T-cell (primary cell): ENCODE measurements at regions not wholly inside any gene's neighbourhood (a gene's known extent, or its start where the extent isn't known, plus 50 kb on each side); places are given as distances from the start of the nearest gene placed in this dataset.

Source experiments
- ATAC-seq, 4 experiments: fragments of 200-7000 bp in 3 of 4; fragments of 150-1000 bp in 1 of 4; cut with Tn5 transposase; replicated peaks in 1 of 4; 1 replicate in 3 of 4; 2 replicates in 1 of 4; pipeline ENCODE4 v1.10.0; 2021; ENCODE audit warnings: moderate library complexity in 3 of 4, mild to moderate bottlenecking in 2 of 4, moderate number of reproducible peaks in 1 of 4
- CTCF ChIA-PET, 2 donors: fragments of 300-600 bp; sonication (Branson Sonifier 250); formaldehyde crosslinking; loops; one replicate each; lab custom pipeline; 2022; ENCODE audit warnings: antibody characterized with exemption in 2 of 2; lab: Charles Lee
- POLR2A ChIA-PET, 2 donors: fragments of 300-600 bp; sonication (Branson Sonifier 250); formaldehyde crosslinking; loops; one replicate each; lab custom pipeline; 2022; ENCODE audit warnings: antibody characterized with exemption in 2 of 2; lab: Charles Lee
- DNase-seq, 35 experiments: peaks; one replicate each; pipeline versions ENCODE4 v3.0.0 to v3.0.0-alpha.2; 2013 to 2023
- H3K27ac ChIP-seq: one replicate; pipeline ENCODE4 v1.5.1; 2013; ENCODE audit warnings: low read length
- H3K27me3 ChIP-seq, 2 experiments: replicated peaks in 1 of 2; 1 replicate in 1 of 2; 2 replicates in 1 of 2; pipeline versions ENCODE4 v1.6.1 to v1.7.0; 2013; ENCODE audit warnings: low read length in 1 of 2, mixed read lengths in 1 of 2; ENCODE audit not compliant: control insufficient read depth in 2 of 2, insufficient read depth in 2 of 2; ENCODE audit errors: extremely low read depth in 1 of 2
- H3K36me3 ChIP-seq, 2 donors: 1 replicate in 1 of 2; 2 replicates in 1 of 2; pipeline versions ENCODE4 v1.6.1 to v1.7.0; 2013; ENCODE audit warnings: low read length in 1 of 2; ENCODE audit not compliant: control insufficient read depth in 2 of 2, insufficient read depth in 1 of 2; ENCODE audit errors: extremely low read depth in 1 of 2
- H3K4me1 ChIP-seq, 2 experiments: 1 replicate in 1 of 2; 2 replicates in 1 of 2; pipeline versions ENCODE4 v1.6.1 to v1.7.0; 2013; ENCODE audit warnings: low read length in 2 of 2, mixed read lengths in 1 of 2; ENCODE audit not compliant: insufficient read depth in 2 of 2, control insufficient read depth in 1 of 2; ENCODE audit errors: extremely low read depth in 1 of 2
- H3K4me3 ChIP-seq, 2 donors: 1 replicate in 1 of 2; 2 replicates in 1 of 2; pipeline versions ENCODE4 v1.5.1 to v1.7.0; 2013; ENCODE audit warnings: mild to moderate bottlenecking in 2 of 2, low read length in 1 of 2, moderate library complexity in 1 of 2; ENCODE audit not compliant: control insufficient read depth in 1 of 2; ENCODE audit errors: extremely low read depth in 1 of 2
- H3K9me3 ChIP-seq: 2 replicates; pipeline ENCODE4 v1.7.0; 2013
- H3K27ac Mint-ChIP-seq, 2 donors: one replicate each; pipeline ENCODE4 v1.8.0; 2020 to 2021; ENCODE audit warnings: mild to moderate bottlenecking in 2 of 2, mixed read lengths in 2 of 2
- H3K27me3 Mint-ChIP-seq, 2 donors: one replicate each; pipeline ENCODE4 v1.8.0; 2021 to 2022; ENCODE audit warnings: mixed read lengths in 2 of 2
- H3K36me3 Mint-ChIP-seq: one replicate; pipeline ENCODE4 v1.8.0; 2021; ENCODE audit warnings: mixed read lengths
- H3K4me1 Mint-ChIP-seq, 3 donors: one replicate each; pipeline ENCODE4 v1.8.0; 2020 to 2022; ENCODE audit warnings: mixed read lengths in 3 of 3, mild to moderate bottlenecking in 1 of 3
- H3K4me3 Mint-ChIP-seq, 3 donors: one replicate each; pipeline ENCODE4 v1.8.0; 2020 to 2022; ENCODE audit warnings: mild to moderate bottlenecking in 3 of 3, mixed read lengths in 3 of 3, moderate library complexity in 3 of 3
- H3K9me3 Mint-ChIP-seq, 3 donors: one replicate each; pipeline ENCODE4 v1.8.0; 2020 to 2022; ENCODE audit warnings: mixed read lengths in 3 of 3
- WGBS: methylation state at CpG from one replicate; pipeline ENCODE4 v1.1.5; 2013; ENCODE audit warnings: missing lambda C conversion rate; ENCODE audit not compliant: insufficient coverage; 5-methylcytosine and 5-hydroxymethylcytosine counted together

DNA sequence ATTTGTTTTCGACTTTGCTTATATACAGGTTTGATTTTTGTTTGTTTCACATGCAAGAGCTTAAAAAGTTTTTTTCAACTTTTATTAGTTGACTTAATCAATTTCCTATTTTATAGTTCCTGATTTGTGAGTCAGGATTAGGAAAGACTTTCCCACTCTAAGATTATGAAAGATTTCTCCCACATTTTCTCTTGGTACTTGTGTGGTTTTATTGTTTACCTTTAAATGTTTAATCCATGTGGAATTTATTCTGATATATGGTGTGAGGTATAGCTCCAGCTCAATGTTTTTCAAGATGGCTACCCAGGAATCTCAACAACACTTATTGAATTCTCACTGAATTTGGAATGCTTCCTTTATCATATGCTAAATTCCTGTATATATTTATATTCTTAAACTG lies 117.8 kb upstream of the LGALSL start:
- WGBS: no CpG with 5 or more reads among the region's 1 CpG
- no peak for ATAC-seq
- peaks cover 0 to 11% (median 7%) of the 10 kb centered on the region in 3 donors for H3K4me1 Mint-ChIP-seq
- H3K27ac ChIP-seq: no peak overlapping the region
- no peaks in the 10 kb centered on the region for H3K9me3 Mint-ChIP-seq
- H3K4me3 ChIP-seq: no peak overlapping the region
- H3K4me3 Mint-ChIP-seq: no peak overlapping the region
- H3K4me1 ChIP-seq: peaks cover 0 to 7% of the 10 kb centered on the region in 2 experiments
- no peaks in the 10 kb centered on the region for H3K9me3 ChIP-seq
- ChIA-PET POLR2A (interaction anchor here in 1 of 2 donors (0.6 kb wide), 1 partner anchor 268 kb away, joined by 8 read pairs; no protein-coding TSS in a partner anchor), CTCF (interaction anchor here in 1 of 2 donors (0.6 to 1.3 kb wide), 2 partner anchors 213 to 287 kb away, joined by 3 read pairs; no protein-coding TSS in a partner anchor)
- H3K27ac Mint-ChIP-seq: no peak overlapping the region
- H3K27me3 ChIP-seq: no peaks in the 10 kb centered on the region
- no peak for DNase-seq
- H3K36me3 ChIP-seq: no peaks in the 10 kb centered on the region
- peaks cover 8 to 9% of the 10 kb centered on the region in 2 donors for H3K27me3 Mint-ChIP-seq
- H3K36me3 Mint-ChIP-seq: no peaks in the 10 kb centered on the region

DNA sequence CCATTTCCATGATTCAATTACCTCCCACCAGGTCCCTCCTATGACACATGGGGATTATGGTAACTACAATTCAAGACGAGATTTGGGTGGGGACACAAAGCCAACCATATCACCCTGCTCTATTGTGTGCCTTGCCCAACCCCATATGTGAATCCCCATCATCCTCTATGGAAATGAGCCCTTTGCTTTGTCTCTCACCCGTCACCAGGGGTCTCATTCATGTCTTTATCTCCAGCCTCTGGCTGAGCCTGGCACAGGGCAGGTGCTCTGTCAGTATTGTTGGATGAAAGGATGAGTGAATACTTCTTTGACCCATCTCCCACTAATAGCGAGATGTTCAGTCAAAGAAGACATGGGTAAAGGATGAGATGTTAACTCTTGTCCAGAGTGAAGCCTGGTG lies 116.6 kb upstream of the LGALSL start:
- WGBS: 89% methylated on average over 1 of the region's 3 CpGs

DNA sequence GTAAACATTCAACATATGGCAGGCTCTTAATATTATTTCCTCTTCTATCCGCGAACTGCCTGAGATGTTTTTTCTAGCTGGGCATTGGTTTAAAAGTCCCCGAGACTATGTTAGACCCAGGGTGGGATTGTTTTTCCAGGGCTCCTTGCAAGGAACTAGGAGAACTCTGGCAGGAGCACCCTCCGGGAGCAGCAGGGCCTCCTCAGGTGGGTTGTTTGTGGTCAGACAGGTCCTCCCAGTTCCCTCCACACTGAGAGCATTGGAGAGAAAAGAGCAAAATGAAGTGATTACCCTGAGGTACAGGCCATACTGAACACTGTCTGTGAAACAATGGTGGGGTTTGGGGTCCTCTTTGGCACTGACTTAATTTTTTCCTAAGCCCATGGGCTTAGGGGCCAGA lies 115.9 kb upstream of the LGALSL start:
- H3K4me3 ChIP-seq: no peak overlapping the region
- Mint-ChIP-seq H3K27me3 (peaks cover 9 to 10% of the 10 kb centered on the region in 2 donors), H3K4me1 (peaks cover 0 to 11% (median 4%) of the 10 kb centered on the region in 3 donors), H3K36me3 (no peaks in the 10 kb centered on the region), H3K4me3 (no peak overlapping the region), H3K9me3 (no peaks in the 10 kb centered on the region), H3K27ac (no peak overlapping the region)
- no peak for ATAC-seq
- ChIA-PET CTCF (no interaction called here), POLR2A (no interaction called here)
- no peaks in the 10 kb centered on the region for H3K9me3 ChIP-seq
- no peak overlapping the region for H3K27ac ChIP-seq
- no peak for DNase-seq
- no peaks in the 10 kb centered on the region for H3K36me3 ChIP-seq
- H3K4me1 ChIP-seq: peaks cover 0 to 7% of the 10 kb centered on the region in 2 experiments
- no CpG with 5 or more reads among the region's 4 CpGs for WGBS
- H3K27me3 ChIP-seq: no peaks in the 10 kb centered on the region

More for the DNA sequence above, 116.6 kb upstream of the LGALSL start:
- no peak overlapping the region for H3K4me3 Mint-ChIP-seq
- H3K9me3 Mint-ChIP-seq: no peaks in the 10 kb centered on the region
- Histone ChIP-seq H3K4me1 (peaks cover 0 to 7% of the 10 kb centered on the region in 2 experiments), H3K27ac (no peak overlapping the region), H3K4me3 (no peak overlapping the region), H3K36me3 (no peaks in the 10 kb centered on the region), H3K9me3 (no peaks in the 10 kb centered on the region), H3K27me3 (no peaks in the 10 kb centered on the region)
- CTCF ChIA-PET: interaction anchor here in 1 of 2 donors (0.5 kb wide), 1 partner anchor 275 kb away, joined by 4 read pairs; no protein-coding TSS in a partner anchor
- H3K27me3 Mint-ChIP-seq: peaks cover 9 to 10% of the 10 kb centered on the region in 2 donors
- peaks cover 0 to 11% (median 4%) of the 10 kb centered on the region in 3 donors for H3K4me1 Mint-ChIP-seq
- no peak for DNase-seq
- POLR2A ChIA-PET: no interaction called here
- no peak overlapping the region for H3K27ac Mint-ChIP-seq
- H3K36me3 Mint-ChIP-seq: no peaks in the 10 kb centered on the region
- ATAC-seq: no peak

DNA sequence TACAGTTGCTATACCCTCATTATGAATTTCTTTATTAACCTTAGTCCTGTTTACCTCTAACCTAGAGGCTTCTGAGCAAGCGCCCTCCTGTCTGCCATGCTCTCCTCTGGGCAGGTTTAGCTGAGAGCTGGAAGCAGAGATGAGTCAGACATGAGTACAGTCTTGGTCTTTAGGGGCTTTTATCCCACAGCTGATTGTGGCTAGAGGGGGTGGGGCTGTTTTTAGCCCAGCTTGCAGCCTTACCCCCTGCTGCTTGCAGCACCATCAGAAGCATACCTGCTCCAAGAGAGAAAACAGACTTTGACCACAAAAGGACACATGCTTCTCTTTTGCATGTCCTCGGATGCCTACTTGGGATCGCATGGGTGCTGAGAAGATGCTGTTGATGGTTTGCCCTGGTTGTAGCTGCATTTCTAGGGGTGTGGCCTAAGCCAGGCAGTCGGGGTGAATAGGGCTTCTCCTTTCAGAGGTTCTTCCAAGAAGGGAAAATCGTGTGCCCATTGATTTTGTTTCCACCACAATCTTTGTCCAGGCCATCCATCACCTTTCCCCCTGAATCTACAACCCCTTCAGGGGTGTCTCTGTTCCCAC lies 115.0 kb upstream of the LGALSL start:
- H3K27ac ChIP-seq: no peak overlapping the region
- Mint-ChIP-seq H3K36me3 (no peaks in the 10 kb centered on the region), H3K4me3 (no peak overlapping the region), H3K27me3 (peaks cover 9 to 10% of the 10 kb centered on the region in 2 donors), H3K4me1 (peaks cover 0 to 11% (median 4%) of the 10 kb centered on the region in 3 donors), H3K27ac (peak overlapping the region in 1 of 2 donors; percentile 56), H3K9me3 (no peaks in the 10 kb centered on the region)
- H3K27me3 ChIP-seq: no peaks in the 10 kb centered on the region
- CTCF ChIA-PET: interaction anchor here in 1 of 2 donors (1.1 kb wide), 1 partner anchor 8 kb away, joined by 5 read pairs; no protein-coding TSS in a partner anchor
- POLR2A ChIA-PET: interaction anchor here in 1 of 2 donors (0.6 kb wide), 1 partner anchor 142 kb away, joined by 4 read pairs; no protein-coding TSS in a partner anchor
- DNase-seq (peak in 10 of 35 experiments; percentile 9 to 55 (median 24)), ATAC-seq (peak; percentile 35 to 94 (median 82))
- peaks cover 0 to 7% of the 10 kb centered on the region in 2 experiments for H3K4me1 ChIP-seq
- WGBS: no CpG with 5 or more reads among the region's 5 CpGs
- H3K36me3 ChIP-seq: no peaks in the 10 kb centered on the region
- no peaks in the 10 kb centered on the region for H3K9me3 ChIP-seq
- no peak overlapping the region for H3K4me3 ChIP-seq

DNA sequence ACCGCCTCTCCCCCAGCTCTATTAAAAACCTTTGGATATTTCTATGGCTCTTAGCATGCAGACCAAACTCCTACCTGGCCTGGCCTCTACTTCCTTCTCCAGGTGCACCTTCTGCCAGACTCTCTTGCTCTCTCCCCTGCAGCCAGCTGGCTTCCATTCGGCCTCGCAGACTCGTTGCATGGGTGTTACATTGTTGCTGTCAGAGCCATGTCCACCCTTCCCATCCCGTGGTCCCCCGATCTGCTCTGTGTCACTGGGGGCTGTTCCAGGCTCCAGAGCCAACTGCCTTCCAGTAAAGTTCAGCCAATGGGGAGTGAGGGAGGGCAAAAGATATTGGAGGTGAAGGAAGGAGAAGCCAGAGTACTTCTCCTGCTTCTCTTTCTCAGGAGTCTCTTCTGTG lies 112.5 kb upstream of the LGALSL start:
- Histone ChIP-seq H3K4me1 (peaks cover 0 to 7% of the 10 kb centered on the region in 2 experiments), H3K27ac (no peak overlapping the region), H3K4me3 (no peak overlapping the region), H3K36me3 (no peaks in the 10 kb centered on the region), H3K27me3 (no peaks in the 10 kb centered on the region), H3K9me3 (no peaks in the 10 kb centered on the region)
- H3K27ac Mint-ChIP-seq: no peak overlapping the region
- H3K27me3 Mint-ChIP-seq: peaks cover 9 to 10% of the 10 kb centered on the region in 2 donors
- CTCF ChIA-PET: no interaction called here
- POLR2A ChIA-PET: no interaction called here
- no peaks in the 10 kb centered on the region for H3K9me3 Mint-ChIP-seq
- no peak overlapping the region for H3K4me3 Mint-ChIP-seq
- no peaks in the 10 kb centered on the region for H3K36me3 Mint-ChIP-seq
- peaks cover 0 to 11% (median 4%) of the 10 kb centered on the region in 3 donors for H3K4me1 Mint-ChIP-seq
- WGBS: 100% methylated on average over 3 of the region's 6 CpGs
- no peak for DNase-seq
- ATAC-seq: no peak

DNA sequence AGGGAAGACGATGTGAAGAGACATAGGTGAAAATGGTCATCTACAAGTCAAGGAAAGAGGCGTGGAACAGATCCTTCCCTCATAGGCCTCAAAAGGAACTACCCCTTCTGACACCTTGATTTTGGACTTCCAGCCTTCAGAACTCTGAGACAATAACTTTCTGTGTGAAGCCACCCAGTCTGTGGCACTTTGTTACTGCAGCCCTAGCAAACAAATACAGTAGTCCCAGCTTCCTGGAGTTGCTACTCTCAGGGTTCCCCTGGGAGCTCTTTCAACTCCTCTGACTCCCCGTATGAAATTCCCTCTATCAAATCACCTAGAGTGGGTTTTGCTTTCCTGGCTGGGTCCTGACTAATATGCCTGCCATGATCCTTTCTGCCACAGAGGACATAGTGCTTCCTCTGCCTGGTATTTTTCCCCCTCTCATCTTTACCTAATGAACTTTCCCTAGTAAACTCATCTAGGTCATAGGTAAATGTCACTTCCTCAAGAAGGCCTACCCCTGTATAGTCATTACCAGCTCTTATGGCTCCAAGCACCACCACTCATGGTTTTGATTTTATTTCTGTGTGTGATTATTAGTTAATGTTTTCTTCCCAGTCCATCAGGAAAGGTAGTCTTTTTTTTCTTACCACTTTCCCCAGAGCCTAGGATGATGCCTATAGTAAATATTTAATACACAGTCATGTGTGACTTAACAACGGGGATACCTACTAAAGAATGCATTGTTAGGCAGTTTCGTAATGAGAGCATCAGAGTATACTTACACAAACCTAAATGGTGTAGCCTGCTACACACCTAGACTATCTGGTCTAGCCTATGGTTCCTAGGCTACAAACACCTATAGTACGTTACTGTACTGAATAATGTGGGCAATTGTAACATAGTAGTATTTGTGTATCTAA lies 111.5 kb upstream of the LGALSL start:
- H3K4me3 Mint-ChIP-seq: no peak overlapping the region
- 94% methylated on average over 2 of the region's 6 CpGs for WGBS
- ChIA-PET CTCF (no interaction called here), POLR2A (no interaction called here)
- H3K27me3 ChIP-seq: no peaks in the 10 kb centered on the region
- no peaks in the 10 kb centered on the region for H3K9me3 ChIP-seq
- peaks cover 0 to 7% of the 10 kb centered on the region in 2 experiments for H3K4me1 ChIP-seq
- no peaks in the 10 kb centered on the region for H3K36me3 Mint-ChIP-seq
- H3K4me1 Mint-ChIP-seq: peaks cover 0 to 11% (median 4%) of the 10 kb centered on the region in 3 donors
- H3K4me3 ChIP-seq: no peak overlapping the region
- H3K36me3 ChIP-seq: no peaks in the 10 kb centered on the region
- H3K27me3 Mint-ChIP-seq: peaks cover 9 to 10% of the 10 kb centered on the region in 2 donors
- ATAC-seq: no peak
- H3K9me3 Mint-ChIP-seq: no peaks in the 10 kb centered on the region
- H3K27ac ChIP-seq: no peak overlapping the region
- no peak for DNase-seq
- H3K27ac Mint-ChIP-seq: no peak overlapping the region
